PC-9 (cell line): ENCODE measurements at regions not wholly inside any gene's neighbourhood (a gene's known extent, or its start where the extent isn't known, plus 50 kb on each side); places are given as distances from the start of the nearest gene placed in this dataset.
A peak's percentile ranks its signal among the peaks of the same experiment; 100 is the strongest.

Experiments
- BruUV-seq: library from RNA; stranded (reverse); fragments of 400-500 nt; replicated peaks from 2 replicates; lab custom pipeline; 2021; lab: Mats Ljungman, UMichigan
- CTCF ChIA-PET: fragments of 300-600 bp; sonication (Branson Sonifier 250); formaldehyde crosslinking; loops from one replicate; lab custom pipeline; 2022; ENCODE audit warnings: antibody characterized with exemption; lab: Charles Lee
- POLR2A ChIA-PET: fragments of 300-600 bp; sonication (Branson Sonifier 250); formaldehyde crosslinking; loops from one replicate; lab custom pipeline; 2022; ENCODE audit warnings: antibody characterized with exemption; ENCODE audit not compliant: unreplicated experiment; lab: Charles Lee
- DNase-seq, 2 experiments: peaks; one replicate each; pipeline versions ENCODE4 v3.0.0 to v3.0.0-alpha.2; 2015 to 2022; ENCODE audit warnings: mixed read lengths in 1 of 2
- H2AFZ ChIP-seq: fragments of 200-600 bp; sonication (generic); 2 replicates; pipeline ENCODE4 v1.8.1; 2017; ENCODE audit warnings: antibody characterized with exemption
- H3F3A ChIP-seq: fragments of 200-600 bp; sonication (generic); 2 replicates; pipeline ENCODE4 v1.8.1; 2017; ENCODE audit warnings: antibody characterized with exemption, mild to moderate bottlenecking, low read depth; ENCODE audit not compliant: insufficient read depth
- H3K27ac ChIP-seq: fragments of 200-600 bp; sonication (generic); 2 replicates; pipeline ENCODE4 v1.6.1; 2016; ENCODE audit warnings: mixed run types
- H3K27me3 ChIP-seq: fragments of 200-600 bp; sonication (generic); 2 replicates; pipeline ENCODE4 v1.6.1; 2016; ENCODE audit warnings: low read depth, mixed run types; ENCODE audit not compliant: insufficient read depth
- H3K36me3 ChIP-seq: fragments of 200-600 bp; sonication (generic); 2 replicates; pipeline ENCODE4 v1.6.1; 2016; ENCODE audit warnings: low read depth, mixed run types
- H3K4me1 ChIP-seq: fragments of 200-600 bp; sonication (generic); replicated peaks from 2 replicates; pipeline ENCODE4 v1.6.1; 2016; ENCODE audit warnings: mixed run types; ENCODE audit not compliant: insufficient read depth
- H3K4me2 ChIP-seq: fragments of 200-600 bp; sonication (generic); 2 replicates; pipeline ENCODE4 v1.6.1; 2017; ENCODE audit warnings: mixed run types
- H3K4me3 ChIP-seq: fragments of 200-600 bp; sonication (generic); 2 replicates; pipeline ENCODE4 v1.6.1; 2016; ENCODE audit warnings: mixed run types
- H3K79me2 ChIP-seq: fragments of 200-600 bp; sonication (generic); 2 replicates; pipeline ENCODE4 v1.6.1; 2017; ENCODE audit warnings: low read depth, mixed run types
- H3K9me2 ChIP-seq: fragments of 200-600 bp; sonication (generic); 2 replicates; pipeline ENCODE4 v1.8.1; 2017; ENCODE audit warnings: mild to moderate bottlenecking; ENCODE audit not compliant: insufficient read depth
- H3K9me3 ChIP-seq: fragments of 200-600 bp; sonication (generic); 2 replicates; pipeline ENCODE4 v1.8.1; 2016; ENCODE audit warnings: low read depth; ENCODE audit not compliant: insufficient read depth
- H4K20me1 ChIP-seq: fragments of 200-600 bp; sonication (generic); 2 replicates; pipeline ENCODE4 v1.8.1; 2017; ENCODE audit not compliant: insufficient read depth
- CTCF ChIP-seq: fragments of 200-600 bp; sonication (generic); conservative IDR thresholded peaks from 2 replicates; pipeline ENCODE4 v1.6.1; 2017; ENCODE audit warnings: mixed run types, antibody characterized with exemption, mild to moderate bottlenecking, moderate library complexity
- EZH2 ChIP-seq: fragments of 200-600 bp; sonication (generic); IDR thresholded peaks from 2 replicates; pipeline ENCODE4 v1.8.0; 2017; ENCODE audit warnings: antibody characterized with exemption, low read depth
- intact Hi-C: fragments of 100-400 bp; cut with micrococcal nuclease; formaldehyde crosslinking; loops from one replicate; pipeline ENCODE4 v1.10.0; 2022; ENCODE audit not compliant: unreplicated experiment

- Histone ChIP-seq H3K9me3 (peaks cover 5% of the 10 kb centered on the region; the same call in 1 of the 2 replicates), H3F3A (peaks cover 3% of the 10 kb centered on the region; the same call in 1 of the 2 replicates), H3K36me3 (no peaks in the 10 kb centered on the region), H3K4me1 (peaks cover 19% of the 10 kb centered on the region), H3K4me3 (no peak overlapping the region), H3K9me2 (no peaks in the 10 kb centered on the region), H3K4me2 (peak overlapping the region; percentile 44), H2AFZ (no peak overlapping the region), H3K79me2 (no peaks in the 10 kb centered on the region), H4K20me1 (no peaks in the 10 kb centered on the region), H3K27ac (peak overlapping the region; percentile 67), H3K27me3 (no peaks in the 10 kb centered on the region)
- TF ChIP-seq EZH2 (no peak), CTCF (no peak)
- POLR2A ChIA-PET: no interaction called here
- DNase-seq: peak; percentile 5 to 56
- intact Hi-C loops: no loop called here
- BruUV-seq: no TSS peak
- CTCF ChIA-PET: no interaction called here
These were observed 442.8 kb upstream of the SYT4 start for GRCh38 chr18:43720041-43720440.

GRCh38 chr18:43735570-43735969 lies 458.3 kb upstream of the SYT4 start:
- TF ChIP-seq CTCF (no peak), EZH2 (no peak)
- Histone ChIP-seq H4K20me1 (no peaks in the 10 kb centered on the region), H3K4me1 (no peaks in the 10 kb centered on the region), H3F3A (no peaks in the 10 kb centered on the region), H2AFZ (no peak overlapping the region), H3K36me3 (no peaks in the 10 kb centered on the region), H3K27me3 (no peaks in the 10 kb centered on the region), H3K27ac (no peak overlapping the region), H3K4me2 (no peak overlapping the region), H3K79me2 (no peaks in the 10 kb centered on the region), H3K9me2 (no peaks in the 10 kb centered on the region), H3K9me3 (no peaks in the 10 kb centered on the region), H3K4me3 (no peak overlapping the region)
- intact Hi-C loops: no loop called here
- no peak for DNase-seq
- ChIA-PET POLR2A (no interaction called here), CTCF (no interaction called here)
- no TSS peak for BruUV-seq

- Histone ChIP-seq H3K4me3 (no peak overlapping the region), H3K79me2 (no peaks in the 10 kb centered on the region), H3F3A (no peaks in the 10 kb centered on the region), H2AFZ (no peak overlapping the region), H3K9me3 (no peaks in the 10 kb centered on the region), H3K27me3 (no peaks in the 10 kb centered on the region), H4K20me1 (no peaks in the 10 kb centered on the region), H3K36me3 (no peaks in the 10 kb centered on the region), H3K4me1 (no peaks in the 10 kb centered on the region), H3K4me2 (no peak overlapping the region), H3K9me2 (no peaks in the 10 kb centered on the region), H3K27ac (no peak overlapping the region)
- ChIA-PET CTCF (no interaction called here), POLR2A (no interaction called here)
- TF ChIP-seq CTCF (no peak), EZH2 (no peak)
- no TSS peak for BruUV-seq
- intact Hi-C loops: no loop called here
- no peak for DNase-seq
These were observed 467.9 kb upstream of the SYT4 start for GRCh38 chr18:43744960-43745745.
